ENCODE measurements at regions not wholly inside any gene's neighbourhood (a gene's known extent, or its start where the extent isn't known, plus 50 kb on each side); places are given as distances from the start of the nearest gene placed in this dataset.

DNA sequence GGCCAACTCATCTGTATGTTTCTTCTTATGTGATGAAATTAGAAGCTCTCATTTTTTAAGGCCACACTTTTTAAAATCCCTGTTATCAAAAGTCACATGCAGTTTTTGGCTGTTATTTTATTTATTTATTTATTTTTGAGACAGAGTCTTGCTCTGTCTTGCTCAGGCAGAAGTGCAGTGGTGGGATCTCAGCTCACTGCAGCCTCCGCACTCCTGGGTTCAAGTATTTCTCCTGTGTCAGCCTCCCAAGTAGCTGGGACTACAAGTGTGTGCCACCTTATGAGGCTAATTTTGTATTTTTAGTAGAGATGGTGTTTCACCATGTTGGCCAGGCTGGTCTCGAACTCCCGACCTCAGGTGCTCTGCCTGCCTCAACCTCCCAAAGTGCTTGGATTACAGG, 1434.5 kb downstream of the LRFN5 start:
- Histone ChIP-seq H3K27me3 (ENCODE audit: control insufficient read depth, insufficient read depth, low read length) (no peaks in the 10 kb centered on the region), H3K4me3 (ENCODE audit: low read length) (no peak overlapping the region), H3K36me3 (ENCODE audit: control insufficient read depth, insufficient read depth, low read length) (no peaks in the 10 kb centered on the region), H3K9me3 (replicated peaks; ENCODE audit: control insufficient read depth, low read depth, low read length) (no peaks in the 10 kb centered on the region), H3K4me1 (ENCODE audit: control insufficient read depth, insufficient read depth, low read length) (no peaks in the 10 kb centered on the region), H3K27ac (ENCODE audit: low read length) (no peak overlapping the region)
- no peak for DNase-seq
- 100% methylated on average over 1 of the region's 3 CpGs for WGBS (ENCODE audit: insufficient coverage)

GRCh38 chr14:43039881-43040280, 1433.2 kb downstream of the LRFN5 start:
- no CpG with 5 or more reads among the region's 2 CpGs for WGBS (ENCODE audit: insufficient coverage)
- Histone ChIP-seq H3K27me3 (ENCODE audit: control insufficient read depth, insufficient read depth, low read length) (no peaks in the 10 kb centered on the region), H3K27ac (ENCODE audit: low read length) (no peak overlapping the region), H3K4me3 (ENCODE audit: low read length) (no peak overlapping the region), H3K36me3 (ENCODE audit: control insufficient read depth, insufficient read depth, low read length) (no peaks in the 10 kb centered on the region), H3K9me3 (replicated peaks; ENCODE audit: control insufficient read depth, low read depth, low read length) (no peaks in the 10 kb centered on the region), H3K4me1 (ENCODE audit: control insufficient read depth, insufficient read depth, low read length) (no peaks in the 10 kb centered on the region)
- DNase-seq, result no peak

DNA sequence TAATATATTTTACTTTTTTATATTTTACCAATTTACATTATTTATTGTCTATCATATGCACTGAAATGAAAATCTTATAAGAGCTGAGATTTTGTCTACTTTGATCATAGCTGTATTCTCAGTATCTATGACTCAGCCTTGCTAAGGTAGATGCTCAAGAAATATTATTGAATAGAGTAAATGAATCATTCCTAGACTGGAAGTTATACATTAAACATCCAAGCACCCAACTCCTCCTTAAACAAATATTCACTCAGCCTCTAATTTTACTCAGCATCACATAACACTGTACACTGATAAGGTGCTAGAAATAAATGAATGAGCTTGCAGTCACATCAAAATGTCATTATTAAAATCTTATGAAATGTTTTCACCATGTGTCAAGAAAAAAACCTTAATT, 1424.9 kb downstream of the LRFN5 start:
- Histone ChIP-seq H3K9me3 (replicated peaks; ENCODE audit: control insufficient read depth, low read depth, low read length) (no peaks in the 10 kb centered on the region), H3K4me3 (ENCODE audit: low read length) (no peak overlapping the region), H3K36me3 (ENCODE audit: control insufficient read depth, insufficient read depth, low read length) (no peaks in the 10 kb centered on the region), H3K27ac (ENCODE audit: low read length) (no peak overlapping the region), H3K4me1 (ENCODE audit: control insufficient read depth, insufficient read depth, low read length) (no peaks in the 10 kb centered on the region), H3K27me3 (ENCODE audit: control insufficient read depth, insufficient read depth, low read length) (no peaks in the 10 kb centered on the region)
- no peak for DNase-seq

- no peak for DNase-seq
- Histone ChIP-seq H3K36me3 (ENCODE audit: control insufficient read depth, insufficient read depth, low read length) (no peaks in the 10 kb centered on the region), H3K9me3 (replicated peaks; ENCODE audit: control insufficient read depth, low read depth, low read length) (no peaks in the 10 kb centered on the region), H3K4me3 (ENCODE audit: low read length) (no peak overlapping the region), H3K27ac (ENCODE audit: low read length) (no peak overlapping the region), H3K4me1 (ENCODE audit: control insufficient read depth, insufficient read depth, low read length) (no peaks in the 10 kb centered on the region), H3K27me3 (ENCODE audit: control insufficient read depth, insufficient read depth, low read length) (no peaks in the 10 kb centered on the region)
- no CpG with 5 or more reads among the region's 1 CpG for WGBS (ENCODE audit: insufficient coverage)
Measured at GRCh38 chr14:43022094-43022800, 1415.6 kb downstream of the LRFN5 start.

DNA sequence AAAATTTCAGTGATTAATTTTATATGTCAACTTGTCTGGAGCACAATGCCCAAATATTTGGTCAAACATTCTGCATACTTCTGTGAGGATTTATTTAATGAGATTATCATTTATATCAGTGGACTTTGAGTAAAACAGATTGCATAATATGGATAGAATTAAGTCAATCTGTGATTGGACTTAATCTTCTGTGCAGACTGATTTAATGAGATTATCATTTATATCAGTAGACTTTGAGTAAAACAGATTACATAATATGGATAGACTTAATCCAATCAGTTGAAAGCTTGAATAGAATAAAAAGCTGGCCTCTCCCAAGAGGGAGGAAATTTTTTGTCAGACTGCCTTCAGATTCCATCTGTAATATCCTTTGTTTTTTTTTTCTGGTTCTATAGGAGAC, 1413.2 kb downstream of the LRFN5 start:
- H3K9me3 ChIP-seq (replicated peaks; ENCODE audit: control insufficient read depth, low read depth, low read length), result no peaks in the 10 kb centered on the region
- no peak overlapping the region for H3K27ac ChIP-seq (ENCODE audit: low read length)
- no peak for DNase-seq
- H3K36me3 ChIP-seq (ENCODE audit: control insufficient read depth, insufficient read depth, low read length), result no peaks in the 10 kb centered on the region
- H3K4me1 ChIP-seq (ENCODE audit: control insufficient read depth, insufficient read depth, low read length), result no peaks in the 10 kb centered on the region
- no peak overlapping the region for H3K4me3 ChIP-seq (ENCODE audit: low read length)
- no peaks in the 10 kb centered on the region for H3K27me3 ChIP-seq (ENCODE audit: control insufficient read depth, insufficient read depth, low read length)

DNA sequence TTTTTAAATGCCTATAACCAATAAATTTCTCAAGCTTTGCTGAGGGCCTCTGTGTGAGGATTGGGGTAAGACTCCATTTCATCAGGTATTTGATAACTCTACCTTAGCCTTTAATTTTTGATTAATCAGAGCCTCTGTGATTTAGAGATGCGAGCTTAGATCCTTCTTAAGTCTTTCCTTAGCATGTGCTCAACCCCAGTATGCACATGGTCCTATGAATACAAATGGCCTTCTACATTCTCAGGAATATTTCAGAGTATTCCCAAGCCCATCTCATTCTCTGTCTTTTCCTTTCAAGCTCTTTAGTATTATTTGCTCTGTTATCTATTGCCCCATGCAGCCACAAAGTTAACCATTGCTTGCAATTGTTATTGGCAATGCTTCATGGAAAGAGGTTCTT, 1407.7 kb downstream of the LRFN5 start:
- H3K4me3 ChIP-seq (ENCODE audit: low read length), result no peak overlapping the region
- H3K9me3 ChIP-seq (replicated peaks; ENCODE audit: control insufficient read depth, low read depth, low read length), result peaks cover 4% of the 10 kb centered on the region
- H3K27ac ChIP-seq (ENCODE audit: low read length), result no peak overlapping the region
- DNase-seq, result no peak
- no peaks in the 10 kb centered on the region for H3K27me3 ChIP-seq (ENCODE audit: control insufficient read depth, insufficient read depth, low read length)
- H3K4me1 ChIP-seq (ENCODE audit: control insufficient read depth, insufficient read depth, low read length), result no peaks in the 10 kb centered on the region
- 100% methylated on average over 1 of the region's 1 CpG for WGBS (ENCODE audit: insufficient coverage)
- no peaks in the 10 kb centered on the region for H3K36me3 ChIP-seq (ENCODE audit: control insufficient read depth, insufficient read depth, low read length)

DNA sequence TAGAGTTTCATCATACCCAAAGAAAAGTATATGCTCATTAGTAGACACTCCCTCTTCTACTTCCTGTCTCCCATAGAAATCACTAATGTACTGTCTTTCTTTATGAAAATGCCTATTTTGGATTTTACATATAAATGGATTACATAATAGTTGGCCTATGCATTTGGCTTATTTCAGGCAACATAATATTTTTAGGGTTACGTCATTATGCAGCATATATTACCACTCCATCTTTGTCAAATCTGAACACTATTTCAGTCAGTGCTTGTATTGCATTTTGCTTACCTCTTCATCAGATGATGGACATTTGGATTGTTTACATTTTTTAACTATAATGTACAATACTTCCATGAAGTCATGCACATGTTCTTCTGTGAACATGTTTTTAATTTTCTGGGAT, 1406.1 kb downstream of the LRFN5 start:
- Histone ChIP-seq H3K4me1 (ENCODE audit: control insufficient read depth, insufficient read depth, low read length) (no peaks in the 10 kb centered on the region), H3K9me3 (replicated peaks; ENCODE audit: control insufficient read depth, low read depth, low read length) (peaks cover 15% of the 10 kb centered on the region), H3K36me3 (ENCODE audit: control insufficient read depth, insufficient read depth, low read length) (no peaks in the 10 kb centered on the region), H3K27me3 (ENCODE audit: control insufficient read depth, insufficient read depth, low read length) (no peaks in the 10 kb centered on the region), H3K4me3 (ENCODE audit: low read length) (no peak overlapping the region), H3K27ac (ENCODE audit: low read length) (no peak overlapping the region)
- no peak for DNase-seq
- no CpG with 5 or more reads among the region's 1 CpG for WGBS (ENCODE audit: insufficient coverage)

- Histone ChIP-seq H3K27me3 (ENCODE audit: control insufficient read depth, insufficient read depth, low read length) (no peaks in the 10 kb centered on the region), H3K4me1 (ENCODE audit: control insufficient read depth, insufficient read depth, low read length) (no peaks in the 10 kb centered on the region), H3K9me3 (replicated peaks; ENCODE audit: control insufficient read depth, low read depth, low read length) (peaks cover 57% of the 10 kb centered on the region), H3K36me3 (ENCODE audit: control insufficient read depth, insufficient read depth, low read length) (no peaks in the 10 kb centered on the region), H3K4me3 (ENCODE audit: low read length) (no peak overlapping the region), H3K27ac (ENCODE audit: low read length) (no peak overlapping the region)
- 67% methylated on average over 1 of the region's 1 CpG for WGBS (ENCODE audit: insufficient coverage)
- DNase-seq, result no peak
Measured at GRCh38 chr14:43005807-43006206, 1399.1 kb downstream of the LRFN5 start.

GRCh38 chr14:43003845-43004244, 1397.2 kb downstream of the LRFN5 start:
- Histone ChIP-seq H3K36me3 (ENCODE audit: control insufficient read depth, insufficient read depth, low read length) (no peaks in the 10 kb centered on the region), H3K27ac (ENCODE audit: low read length) (no peak overlapping the region), H3K4me3 (ENCODE audit: low read length) (no peak overlapping the region), H3K9me3 (replicated peaks; ENCODE audit: control insufficient read depth, low read depth, low read length) (peaks cover 51% of the 10 kb centered on the region), H3K4me1 (ENCODE audit: control insufficient read depth, insufficient read depth, low read length) (no peaks in the 10 kb centered on the region), H3K27me3 (ENCODE audit: control insufficient read depth, insufficient read depth, low read length) (no peaks in the 10 kb centered on the region)
- WGBS (ENCODE audit: insufficient coverage), result 80% methylated on average over 1 of the region's 3 CpGs
- DNase-seq, result no peak

DNA sequence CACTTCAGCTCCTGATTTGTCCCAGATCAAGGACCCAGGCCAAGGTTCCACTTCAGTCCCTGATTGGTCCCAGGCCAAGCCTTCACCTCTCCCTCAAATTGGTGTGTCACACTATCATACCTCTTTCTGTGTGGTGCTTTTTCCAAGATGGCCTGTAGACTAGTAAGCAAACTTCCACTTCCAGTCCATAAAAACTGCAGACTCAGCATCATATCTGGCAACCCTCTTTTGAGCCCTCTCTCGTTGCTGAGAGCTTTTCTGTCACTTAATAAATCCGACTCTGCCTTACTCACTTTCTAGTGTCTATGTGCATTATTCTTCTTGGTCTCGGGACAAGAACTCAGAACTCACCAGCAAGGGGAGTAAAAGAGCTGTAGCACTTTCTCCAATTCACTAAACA, 1395.1 kb downstream of the LRFN5 start:
- Histone ChIP-seq H3K27me3 (ENCODE audit: control insufficient read depth, insufficient read depth, low read length) (no peaks in the 10 kb centered on the region), H3K36me3 (ENCODE audit: control insufficient read depth, insufficient read depth, low read length) (no peaks in the 10 kb centered on the region), H3K27ac (ENCODE audit: low read length) (no peak overlapping the region), H3K9me3 (replicated peaks; ENCODE audit: control insufficient read depth, low read depth, low read length) (peaks cover 43% of the 10 kb centered on the region), H3K4me3 (ENCODE audit: low read length) (no peak overlapping the region), H3K4me1 (ENCODE audit: control insufficient read depth, insufficient read depth, low read length) (no peaks in the 10 kb centered on the region)
- DNase-seq, result no peak
- 69% methylated on average over 2 of the region's 3 CpGs for WGBS (ENCODE audit: insufficient coverage)

GRCh38 chr14:42994051-42994736, 1387.5 kb downstream of the LRFN5 start:
- Histone ChIP-seq H3K9me3 (replicated peaks; ENCODE audit: control insufficient read depth, low read depth, low read length) (no peaks in the 10 kb centered on the region), H3K27me3 (ENCODE audit: control insufficient read depth, insufficient read depth, low read length) (no peaks in the 10 kb centered on the region), H3K4me3 (ENCODE audit: low read length) (no peak overlapping the region), H3K36me3 (ENCODE audit: control insufficient read depth, insufficient read depth, low read length) (no peaks in the 10 kb centered on the region), H3K4me1 (ENCODE audit: control insufficient read depth, insufficient read depth, low read length) (no peaks in the 10 kb centered on the region), H3K27ac (ENCODE audit: low read length) (no peak overlapping the region)
- DNase-seq, result no peak
- no CpG with 5 or more reads among the region's 2 CpGs for WGBS (ENCODE audit: insufficient coverage)
